T-helper 2 cell treated with Interferon-gamma antibody and Interleukin-4, amounts not matched to agents 100 ng/mL and 5 ng/mL, for 36 hours (primary cell): ENCODE measurements at regions not wholly inside any gene's neighbourhood (a gene's known extent, or its start where the extent isn't known, plus 50 kb on each side); places are given as distances from the start of the nearest gene placed in this dataset.

Experiments used
- intact Hi-C: fragments of 100-400 bp; cut with micrococcal nuclease; formaldehyde crosslinking; loops from one replicate; pipeline ENCODE4 v1.15.1; 2023

DNA sequence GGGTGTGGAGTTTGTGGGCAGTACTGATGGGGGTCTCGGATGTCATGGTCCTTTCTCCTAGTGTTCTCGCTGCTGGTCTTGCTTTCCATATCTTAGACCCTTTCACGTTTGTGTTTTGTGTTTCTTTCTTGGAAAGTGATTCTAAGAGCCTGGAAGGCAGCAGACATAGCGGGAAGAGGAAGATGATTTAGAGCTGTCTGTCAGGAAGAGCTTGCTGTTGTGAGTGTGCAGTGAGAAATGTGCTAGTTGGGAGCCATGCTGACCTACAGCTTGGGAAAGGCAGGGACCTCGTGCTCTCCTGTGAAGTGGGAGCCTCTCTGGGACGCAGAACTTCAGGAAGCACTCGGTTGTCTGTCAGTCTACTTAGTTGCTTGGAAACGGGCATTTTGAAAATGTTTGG is 122.2 kb downstream of the ZNF518B start:
- intact Hi-C loops: no loop called here

DNA sequence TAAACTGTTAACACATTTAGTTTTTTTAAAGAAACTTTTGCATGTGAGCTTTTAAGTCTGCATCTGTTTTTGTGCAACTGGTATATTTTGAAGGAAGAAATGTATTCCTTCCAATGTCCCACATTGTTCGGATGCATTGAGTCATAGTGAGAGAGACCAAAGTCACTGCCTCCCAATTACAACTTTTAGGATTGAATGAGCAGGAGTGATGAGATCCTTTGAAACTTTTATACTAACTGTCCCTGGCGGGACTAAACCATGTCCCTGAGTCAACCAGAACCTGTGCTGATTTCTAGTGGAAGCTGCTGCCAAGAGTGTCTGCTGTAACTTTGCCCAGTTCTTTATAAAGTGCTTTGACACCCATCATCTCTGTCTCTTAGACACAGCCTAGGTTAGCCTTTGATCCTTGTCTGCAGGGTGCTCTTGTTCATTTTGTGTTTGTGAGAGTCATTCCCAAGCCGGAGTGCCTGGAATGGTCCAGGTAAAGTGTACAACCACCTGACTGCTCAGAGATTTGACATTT is 122.7 kb downstream of the ZNF518B start:
- intact Hi-C loops: no loop called here

DNA sequence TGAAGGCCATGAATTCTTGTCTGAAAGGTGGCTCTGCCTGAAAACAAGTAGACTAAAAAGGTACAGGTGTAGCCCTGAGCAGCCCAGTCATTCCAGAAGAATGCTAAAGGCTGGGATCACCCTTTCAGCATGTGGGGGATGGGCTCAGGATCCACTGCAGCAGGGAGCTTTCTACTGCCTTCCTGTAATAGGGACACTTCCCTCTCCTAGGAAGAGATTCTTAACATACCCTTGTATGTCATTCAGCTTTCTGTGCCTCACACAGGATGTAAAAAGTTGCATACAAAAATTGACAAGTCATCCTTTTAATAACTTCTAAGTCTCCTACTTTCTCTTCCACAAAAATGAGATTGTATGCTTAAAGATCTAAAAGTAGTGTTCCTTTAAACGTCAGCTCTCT is 123.3 kb downstream of the ZNF518B start:
- intact Hi-C loops: no loop called here

DNA sequence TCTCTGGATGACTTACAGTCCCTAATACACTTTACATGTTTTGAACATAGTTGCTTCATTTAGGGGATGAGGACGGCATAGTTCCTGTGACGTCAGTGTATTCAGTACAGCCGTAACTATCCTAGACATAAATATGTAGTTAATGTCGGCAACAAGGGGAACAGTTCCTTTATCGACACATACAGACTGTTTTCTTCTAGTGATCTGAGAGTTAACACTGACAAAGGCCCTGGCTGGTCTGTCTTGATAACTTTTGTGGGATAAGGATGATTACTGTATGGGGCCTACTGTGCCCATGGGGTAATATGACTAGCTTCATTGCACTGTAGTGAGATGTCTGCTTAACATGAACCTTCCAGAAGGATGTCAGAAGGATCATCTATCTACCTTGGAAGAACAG is 131.2 kb downstream of the ZNF518B start:
- intact Hi-C loops: no loop called here

DNA sequence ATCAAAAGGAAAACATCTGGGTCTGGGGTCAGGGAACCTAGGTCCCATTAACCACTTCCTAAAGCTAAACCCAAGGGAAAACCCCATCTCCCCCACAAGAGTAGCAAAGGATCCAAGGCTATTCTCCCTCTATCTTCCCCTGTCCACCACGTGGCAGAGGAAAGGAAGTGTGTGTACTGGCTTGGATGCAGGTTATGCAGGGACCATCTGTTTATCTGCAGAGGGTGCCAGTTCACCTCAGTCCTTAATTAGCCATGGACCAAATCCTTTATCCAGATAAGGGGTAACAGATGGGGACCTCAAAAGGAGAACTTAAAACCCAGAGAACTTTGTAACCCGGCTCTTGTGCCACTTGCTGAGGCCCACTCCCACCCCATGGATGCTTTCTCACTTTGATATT is 135.3 kb downstream of the ZNF518B start:
- intact Hi-C loops: no loop called here

DNA sequence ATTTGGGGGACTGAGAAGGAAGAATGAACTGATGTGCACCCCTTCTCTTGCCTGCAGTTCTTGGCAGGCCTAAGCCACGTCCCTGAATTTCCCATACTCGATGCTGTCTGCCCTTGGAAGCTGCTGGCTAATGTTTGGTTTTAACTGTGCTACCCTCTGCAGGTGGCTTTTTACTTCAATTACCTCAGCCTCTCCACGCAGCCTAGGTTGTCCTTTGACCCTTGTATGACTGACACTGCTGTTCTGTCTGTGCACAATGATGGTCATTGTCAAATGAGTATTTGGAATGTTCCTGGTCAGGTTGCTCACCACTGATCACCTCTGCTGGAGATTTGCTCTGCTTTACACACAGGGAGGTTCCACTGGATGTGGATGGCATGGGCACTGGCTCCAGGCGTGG is 137.1 kb downstream of the ZNF518B start:
- intact Hi-C loops: no loop called here

DNA sequence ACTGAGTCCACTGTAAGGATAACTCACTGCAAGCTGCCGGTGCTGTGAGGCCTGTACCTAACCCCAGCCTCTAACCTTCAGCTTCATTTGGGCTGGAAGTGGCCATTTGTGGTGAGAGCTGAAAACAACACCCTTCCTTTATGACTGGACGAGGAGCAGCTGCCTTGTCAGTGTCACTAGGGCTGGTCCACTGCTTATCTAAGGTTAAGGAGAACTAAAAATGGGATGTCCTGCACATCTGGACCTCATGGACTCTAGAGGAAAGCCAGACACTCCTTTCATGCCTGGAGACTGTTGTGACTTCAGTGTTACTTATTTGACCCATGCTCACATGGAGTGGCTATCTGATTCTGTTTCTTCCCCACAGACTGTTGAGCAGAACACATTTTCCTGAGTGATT is 139.9 kb downstream of the ZNF518B start:
- intact Hi-C loops: no loop called here

DNA sequence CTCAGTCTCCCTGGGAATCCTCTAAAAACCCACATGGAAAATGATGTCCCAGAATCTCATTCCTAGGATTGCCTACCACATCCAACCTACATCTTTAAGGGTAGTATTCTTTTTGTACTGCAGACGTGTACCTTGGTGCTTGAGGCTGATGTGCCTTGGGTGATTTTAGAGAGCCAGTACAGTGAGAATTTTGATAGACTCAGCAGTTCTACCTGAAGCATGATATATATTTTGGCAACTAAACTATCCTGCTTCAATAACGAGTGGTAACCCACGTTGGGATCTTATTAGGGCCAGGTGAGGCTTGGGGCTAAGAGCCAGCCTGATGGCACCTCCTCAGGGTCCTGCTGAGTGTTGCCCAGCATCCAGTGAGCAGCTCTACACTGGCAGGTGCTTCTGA is 140.4 kb downstream of the ZNF518B start:
- intact Hi-C loops: no loop called here

DNA sequence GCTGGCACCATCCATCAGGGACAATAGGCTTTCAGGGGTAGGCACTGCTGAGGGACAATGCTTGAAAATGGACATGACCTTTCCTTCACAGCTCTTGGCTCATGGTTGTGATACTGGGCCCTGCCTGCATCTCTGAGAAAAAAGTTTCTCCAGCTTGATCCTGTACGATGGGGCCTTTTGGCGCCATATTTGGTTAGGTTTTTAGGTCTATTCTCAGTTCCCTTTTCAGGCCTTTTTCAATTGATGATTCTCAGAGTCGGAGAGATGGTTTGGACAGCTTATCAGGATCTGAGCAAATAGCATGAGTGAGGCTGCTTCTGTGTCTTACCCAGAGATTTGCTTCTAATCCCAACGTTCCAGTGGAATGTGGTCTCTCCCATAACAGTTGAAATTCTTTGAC is 141.6 kb downstream of the ZNF518B start:
- intact Hi-C loops: no loop called here

DNA sequence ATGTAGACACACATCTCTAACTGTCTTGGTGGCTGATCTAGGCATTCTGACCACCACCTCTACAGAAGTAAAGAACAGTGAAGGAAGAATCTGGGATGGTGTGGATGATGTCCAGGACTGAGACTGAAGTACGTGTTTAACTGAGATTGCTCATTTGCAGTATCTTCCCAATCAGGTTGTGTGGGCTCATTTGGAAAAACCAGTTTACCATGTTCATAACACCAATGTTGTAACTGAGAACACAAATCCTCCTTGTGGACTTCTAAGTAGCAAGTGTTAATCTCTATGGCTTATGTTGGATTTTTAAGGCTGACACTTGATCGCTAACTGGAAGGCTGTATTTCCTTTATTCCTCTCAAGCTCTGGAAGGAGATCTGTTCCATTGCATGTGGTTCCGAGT is 144.7 kb downstream of the ZNF518B start:
- intact Hi-C loops: no loop called here

DNA sequence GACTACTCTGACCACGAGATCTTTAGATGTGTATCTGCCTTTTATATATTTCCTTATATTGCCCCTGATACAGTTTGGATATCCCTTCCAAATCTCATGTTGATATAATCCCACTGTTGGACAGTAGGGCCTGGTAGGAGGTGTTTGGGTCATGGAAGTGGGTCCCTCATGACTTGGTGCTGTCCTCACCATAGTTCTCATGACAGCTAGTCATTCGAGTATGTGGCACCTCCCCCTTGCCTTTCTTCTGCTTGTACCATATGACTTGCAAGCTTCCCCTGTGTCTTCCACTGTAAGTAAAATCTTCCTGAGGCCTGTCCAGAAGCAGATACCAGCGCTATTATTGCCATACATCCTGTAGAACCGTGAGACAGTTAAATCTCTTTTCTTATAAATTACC is 145.3 kb downstream of the ZNF518B start:
- intact Hi-C loops: no loop called here

DNA sequence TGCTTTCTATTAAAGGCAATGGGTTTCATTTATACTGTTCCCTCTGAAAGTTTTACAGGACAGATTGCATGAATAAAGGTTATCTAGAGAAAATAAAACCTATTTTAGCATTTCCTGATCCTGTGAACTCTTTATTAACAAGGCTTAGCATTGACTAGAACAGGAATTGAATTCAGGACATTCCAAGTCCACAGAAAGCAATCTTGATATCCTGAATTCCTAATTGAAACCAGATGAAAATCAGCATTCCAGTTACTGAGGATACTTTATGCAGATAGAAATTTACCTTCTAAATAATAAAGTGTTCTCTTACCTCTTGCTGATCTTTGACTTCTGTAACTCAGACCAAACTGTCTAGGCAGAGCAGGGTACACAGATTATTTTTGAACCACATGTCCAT is 151.4 kb downstream of the ZNF518B start:
- intact Hi-C loops: no loop called here

DNA sequence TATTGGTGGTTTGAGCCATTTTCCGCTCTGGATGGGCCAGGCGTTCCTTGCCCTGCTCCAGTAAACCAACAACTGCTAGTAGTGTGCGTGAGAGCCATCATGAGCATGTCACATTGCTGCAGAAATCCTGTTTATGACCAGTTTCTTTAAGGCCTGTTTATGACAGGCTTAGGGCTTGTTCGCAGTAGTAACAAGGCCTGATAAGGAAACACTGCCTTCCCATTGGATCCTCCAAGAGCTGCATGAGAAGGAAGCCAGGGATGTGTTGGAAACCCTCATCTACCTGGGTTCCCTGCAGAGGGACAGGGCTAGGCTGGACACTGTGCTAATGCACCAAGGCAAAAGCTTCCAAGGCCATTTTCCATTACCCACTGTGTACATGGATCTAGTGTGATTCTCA is 153.9 kb downstream of the ZNF518B start:
- intact Hi-C loops: no loop called here

DNA sequence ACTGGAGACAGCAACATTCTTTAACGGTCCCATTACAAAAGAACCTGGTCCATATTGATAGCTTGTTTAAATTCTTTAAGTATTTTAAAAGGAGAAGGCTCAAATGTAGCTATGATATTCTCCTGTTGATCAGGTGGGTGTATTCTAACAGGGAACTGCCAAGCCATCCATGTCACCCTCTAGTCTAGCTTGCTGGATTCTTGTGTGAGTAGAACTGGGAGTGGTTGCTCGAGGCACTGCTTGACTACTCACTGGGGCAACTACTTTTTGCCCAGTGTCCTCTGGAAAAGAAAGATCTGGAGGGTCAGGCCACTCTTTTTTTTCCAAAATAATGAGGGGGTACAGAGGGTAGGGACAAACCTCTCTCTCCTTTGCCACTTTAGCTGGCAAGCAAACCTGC is 155.1 kb downstream of the ZNF518B start:
- intact Hi-C loops: no loop called here

DNA sequence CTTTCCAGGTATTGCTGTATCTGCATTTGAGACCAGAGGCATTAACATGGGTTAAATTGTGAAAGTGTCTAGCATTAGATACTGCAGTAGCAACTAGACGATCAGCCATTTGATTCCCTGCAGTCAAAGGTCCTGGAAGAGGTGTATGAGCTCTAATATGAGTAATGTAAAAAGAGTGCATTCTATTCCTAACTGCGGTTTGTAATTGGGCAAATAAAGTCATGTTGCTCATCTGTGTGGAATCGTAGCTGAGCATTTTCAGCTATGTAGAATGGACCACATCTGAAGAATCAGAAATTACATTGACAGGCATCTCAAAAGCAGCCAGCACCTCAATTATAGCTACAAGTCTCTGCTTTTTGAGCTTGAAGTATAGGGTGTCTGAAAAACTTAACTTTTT is 157.6 kb downstream of the ZNF518B start:
- intact Hi-C loops: no loop called here

DNA sequence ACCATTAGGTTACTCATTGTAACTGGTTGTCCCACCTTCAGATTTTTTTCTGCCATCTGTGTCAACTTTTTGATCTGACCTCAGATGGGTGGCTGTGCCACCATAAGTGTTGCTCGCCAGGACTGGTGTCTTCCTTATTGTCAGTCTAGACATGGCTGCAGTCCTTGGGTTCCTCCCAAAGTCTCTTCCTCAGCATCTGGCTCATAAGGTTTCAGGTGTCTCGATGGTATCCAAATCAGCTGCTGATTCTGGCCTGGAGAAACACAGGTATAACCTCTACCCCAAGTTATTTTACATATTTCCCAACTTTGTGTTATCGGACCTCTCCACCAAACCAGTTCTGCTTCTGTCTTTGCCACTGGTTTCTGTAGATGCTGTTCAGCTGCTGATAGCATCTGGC is 158.5 kb downstream of the ZNF518B start:
- intact Hi-C loops: no loop called here

DNA sequence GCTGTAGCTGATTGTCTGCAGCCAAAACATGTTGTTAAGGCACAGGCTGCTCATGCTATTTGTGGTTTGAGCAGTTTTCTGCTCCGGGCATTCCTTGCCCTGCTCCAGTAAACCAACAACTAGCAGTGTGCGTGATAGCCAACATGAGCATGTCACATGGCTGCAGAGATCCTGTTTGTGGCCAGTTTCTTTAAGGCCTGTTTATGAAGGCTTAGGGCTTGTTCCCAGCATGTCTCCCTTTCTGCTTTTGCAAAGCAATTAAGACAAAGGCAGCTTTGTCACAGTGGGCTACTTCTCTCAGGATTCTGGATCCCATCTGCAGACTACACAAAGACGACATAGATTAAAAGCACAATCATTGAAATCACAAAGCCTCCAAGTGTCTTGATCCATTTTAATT is 160.5 kb downstream of the ZNF518B start:
- intact Hi-C loops: no loop called here

DNA sequence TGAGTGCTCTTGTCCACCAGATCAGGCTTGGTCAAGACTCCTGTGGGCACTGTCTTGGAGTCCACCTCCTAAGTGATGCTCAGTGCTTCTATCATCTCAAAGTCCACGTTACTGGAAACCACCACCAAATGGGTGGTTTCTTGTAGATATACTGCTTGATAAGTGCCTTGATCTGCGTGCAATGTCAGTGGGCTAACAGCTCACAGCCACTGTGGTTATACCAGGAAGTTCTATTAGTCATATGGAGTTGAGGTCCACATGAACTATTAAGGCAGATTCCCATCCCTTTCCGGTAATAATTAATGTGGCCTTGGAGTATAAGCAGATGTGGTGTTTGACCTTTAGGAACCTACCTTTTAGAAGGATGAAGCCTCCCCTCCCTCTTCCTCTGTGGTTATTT is 161.9 kb downstream of the ZNF518B start:
- intact Hi-C loops: no loop called here

DNA sequence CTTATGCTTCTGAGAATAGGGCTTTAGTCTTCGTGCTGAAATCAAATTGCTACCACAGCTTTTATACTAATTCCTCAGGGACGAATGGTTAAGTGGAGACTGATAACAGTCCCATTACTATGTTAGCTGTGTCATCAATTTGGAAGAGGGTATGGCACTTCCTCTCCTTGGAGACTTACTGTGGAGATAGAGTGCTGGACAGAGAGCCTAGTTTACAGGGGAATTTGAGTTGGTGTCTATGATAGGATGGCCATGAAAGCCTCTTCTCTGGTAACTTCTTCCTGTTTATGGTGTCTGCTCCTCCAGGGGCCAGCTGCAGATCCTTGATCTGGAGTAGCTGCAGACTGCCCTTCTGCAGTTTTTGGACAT is 167.7 kb downstream of the ZNF518B start:
- intact Hi-C loops: no loop called here

DNA sequence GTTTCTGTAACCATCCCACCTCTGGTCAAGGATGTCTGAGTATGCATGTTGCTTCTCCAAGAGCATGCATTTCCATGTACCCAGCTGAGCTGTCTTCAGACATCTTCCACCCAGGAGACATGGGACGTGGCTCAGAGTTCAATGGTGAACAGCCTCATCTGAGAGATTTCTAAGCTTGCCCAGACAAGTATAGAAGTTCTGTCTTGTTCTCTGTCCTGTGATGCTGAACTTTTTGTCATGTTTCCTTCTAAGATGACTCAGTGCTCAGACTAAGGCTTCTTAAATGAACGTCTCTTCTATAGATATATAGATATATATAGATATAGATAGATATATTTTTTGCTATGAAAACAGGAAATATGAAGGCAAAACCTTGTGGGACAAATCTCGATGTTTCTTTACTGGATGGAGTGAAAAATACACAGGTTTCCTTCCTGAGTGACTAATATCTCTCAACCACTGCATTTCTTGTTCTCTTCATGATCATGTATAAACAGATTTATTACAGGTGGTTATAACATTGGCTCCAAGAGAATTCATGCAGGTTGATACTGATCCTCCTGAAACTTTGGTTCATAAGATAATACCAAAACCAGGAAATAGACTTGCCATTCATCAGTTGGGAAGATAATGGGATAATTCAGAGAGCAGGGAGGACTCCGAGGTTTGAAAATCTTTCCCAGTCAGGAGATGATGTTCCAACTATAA is 168.2 kb downstream of the ZNF518B start:
- intact Hi-C loops: no loop called here

DNA sequence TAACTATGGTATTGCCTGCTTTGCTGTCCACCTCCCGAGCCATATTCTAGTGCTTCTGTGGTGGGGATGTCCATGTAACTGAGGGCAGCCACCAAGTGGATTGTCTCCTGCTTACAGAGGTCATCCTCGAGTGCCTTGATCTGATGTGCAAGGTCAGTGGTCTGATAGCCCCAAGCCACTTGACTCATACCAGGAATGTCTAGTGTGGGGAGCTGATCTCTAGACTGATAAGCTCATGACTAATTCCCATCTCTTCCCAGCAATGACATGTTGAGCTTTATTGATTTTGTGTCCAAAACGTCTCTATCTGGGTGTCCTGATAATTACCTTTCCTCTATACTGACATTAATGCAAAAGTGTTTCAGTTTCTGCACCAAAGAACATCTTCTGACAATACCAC is 168.4 kb upstream of the WDR1 start:
- intact Hi-C loops: no loop called here

DNA sequence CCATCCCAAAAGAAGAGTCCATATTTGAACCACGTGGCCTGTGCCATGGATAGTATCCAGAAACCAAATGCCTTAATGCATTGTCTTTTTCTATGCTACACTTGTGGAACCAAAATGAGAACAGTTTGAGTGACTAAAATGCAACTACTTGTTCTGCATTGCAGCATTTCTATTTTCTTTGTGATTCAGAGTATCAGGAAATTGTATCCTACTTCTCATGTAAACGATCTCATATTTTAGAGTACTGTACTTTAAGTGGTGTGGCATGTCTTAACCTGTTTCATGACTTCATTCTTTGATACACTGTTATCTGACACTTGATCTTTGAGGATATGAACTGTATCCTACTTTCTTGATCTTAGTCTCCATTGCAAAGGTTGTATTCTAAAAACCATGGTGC is 167.2 kb upstream of the WDR1 start:
- intact Hi-C loops: no loop called here

DNA sequence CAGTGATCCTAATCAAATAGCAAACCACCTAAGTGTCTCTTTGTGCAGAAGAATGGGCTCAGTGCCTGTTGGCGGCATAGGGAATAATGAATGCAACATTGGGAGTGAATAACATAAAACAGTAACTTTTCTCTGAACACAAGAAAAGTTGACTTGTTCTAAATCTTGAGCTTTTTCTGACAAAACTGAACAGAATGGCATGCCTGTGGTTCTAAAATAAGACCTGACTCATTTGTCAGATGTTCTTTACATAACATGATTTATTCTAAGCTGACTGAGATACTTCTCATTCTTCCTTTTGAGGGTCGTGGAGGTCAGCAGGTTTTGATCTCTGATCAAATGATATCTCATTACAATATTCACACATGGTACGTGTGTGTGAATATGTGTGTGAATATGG is 165.4 kb upstream of the WDR1 start:
- intact Hi-C loops: no loop called here

DNA sequence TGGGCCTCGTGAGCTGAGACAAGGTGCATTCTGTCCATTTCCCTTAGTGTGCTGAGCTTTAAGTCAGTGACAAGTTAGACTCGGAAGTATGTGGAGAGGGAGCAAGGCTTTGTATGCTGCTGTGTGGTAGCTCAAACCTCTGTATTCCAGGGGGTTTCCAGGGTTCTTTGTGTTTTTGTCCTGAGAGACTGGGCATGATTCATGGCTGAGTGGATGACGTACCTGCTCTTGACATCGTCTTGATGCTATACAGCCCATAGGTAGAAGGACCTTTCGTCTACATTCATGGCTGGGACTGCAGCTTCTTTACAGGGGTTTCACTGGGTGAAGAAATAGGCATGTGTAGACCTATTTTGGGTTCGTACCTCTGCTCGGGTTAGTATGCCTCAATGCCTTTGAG is 162.7 kb upstream of the WDR1 start:
- intact Hi-C loops: no loop called here
